Rectal smooth muscle tissue (tissue), 1 donor: ENCODE measurements at regions not wholly inside any gene's neighbourhood (a gene's known extent, or its start where the extent isn't known, plus 50 kb on each side); places are given as distances from the start of the nearest gene placed in this dataset.

Experiments used
- H3K27ac ChIP-seq: one replicate; pipeline ENCODE4 v1.7.0; 2013; ENCODE audit warnings: low read depth, low read length, inconsistent platforms
- H3K27me3 ChIP-seq: one replicate; pipeline ENCODE4 v1.7.0; 2013; ENCODE audit warnings: low read length; ENCODE audit not compliant: control insufficient read depth, insufficient read depth
- H3K36me3 ChIP-seq: one replicate; pipeline ENCODE4 v1.7.0; 2013; ENCODE audit warnings: low read length; ENCODE audit not compliant: control insufficient read depth, insufficient read depth
- H3K4me1 ChIP-seq: one replicate; pipeline ENCODE4 v1.7.0; 2013; ENCODE audit warnings: low read length; ENCODE audit not compliant: control insufficient read depth, insufficient read depth
- H3K4me3 ChIP-seq: one replicate; pipeline ENCODE4 v1.7.0; 2013; ENCODE audit warnings: low read length
- H3K9ac ChIP-seq: one replicate; pipeline ENCODE4 v1.7.0; 2013; ENCODE audit warnings: low read length

DNA sequence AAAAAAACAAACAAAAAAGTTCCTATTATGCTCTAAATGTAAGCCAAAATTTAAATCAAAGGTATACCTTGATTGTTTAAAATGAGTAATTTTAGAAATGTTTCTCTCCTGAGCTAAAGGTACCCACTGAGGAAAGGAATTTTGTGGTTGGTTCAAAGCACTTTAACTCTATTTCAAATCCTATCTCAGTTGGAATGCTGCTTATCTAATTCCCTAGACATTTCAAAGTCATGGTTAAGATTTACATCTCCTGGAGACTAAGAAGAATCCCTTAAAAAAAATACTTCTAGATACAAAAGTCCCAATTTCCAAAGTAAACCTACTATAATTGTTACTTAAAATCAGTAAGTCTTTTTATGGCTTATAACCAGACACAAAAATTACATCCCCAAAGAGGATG, 830.7 kb downstream of the GRID1 start:
- Histone ChIP-seq H3K4me1 (no peaks in the 10 kb centered on the region), H3K27me3 (no peaks in the 10 kb centered on the region), H3K9ac (no peak overlapping the region)

DNA sequence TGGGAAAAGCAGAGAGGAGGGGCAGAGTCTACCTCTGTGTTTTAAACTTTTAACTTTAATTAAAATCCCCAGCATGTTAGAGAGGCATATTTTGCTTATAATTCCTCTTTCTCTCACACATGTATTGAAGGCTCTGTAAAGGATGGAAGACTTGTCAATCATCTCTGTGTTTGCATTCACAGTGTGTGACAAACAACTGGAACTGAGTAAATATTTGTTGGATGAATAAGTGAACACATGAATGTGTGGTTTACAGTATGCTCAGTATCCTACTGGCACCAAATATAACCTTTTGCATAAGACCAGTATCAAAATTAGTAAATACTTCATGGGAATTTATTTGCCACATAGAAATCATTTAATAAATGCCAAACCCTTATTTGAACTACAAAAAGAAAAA, 829.0 kb downstream of the GRID1 start:
- Histone ChIP-seq H3K27me3 (no peaks in the 10 kb centered on the region), H3K4me3 (no peak overlapping the region), H3K4me1 (no peaks in the 10 kb centered on the region), H3K9ac (no peak overlapping the region), H3K36me3 (no peaks in the 10 kb centered on the region), H3K27ac (no peak overlapping the region)

More for the DNA sequence above, 830.7 kb downstream of the GRID1 start:
- Histone ChIP-seq H3K4me3 (no peak overlapping the region), H3K36me3 (no peaks in the 10 kb centered on the region), H3K27ac (no peak overlapping the region)

DNA sequence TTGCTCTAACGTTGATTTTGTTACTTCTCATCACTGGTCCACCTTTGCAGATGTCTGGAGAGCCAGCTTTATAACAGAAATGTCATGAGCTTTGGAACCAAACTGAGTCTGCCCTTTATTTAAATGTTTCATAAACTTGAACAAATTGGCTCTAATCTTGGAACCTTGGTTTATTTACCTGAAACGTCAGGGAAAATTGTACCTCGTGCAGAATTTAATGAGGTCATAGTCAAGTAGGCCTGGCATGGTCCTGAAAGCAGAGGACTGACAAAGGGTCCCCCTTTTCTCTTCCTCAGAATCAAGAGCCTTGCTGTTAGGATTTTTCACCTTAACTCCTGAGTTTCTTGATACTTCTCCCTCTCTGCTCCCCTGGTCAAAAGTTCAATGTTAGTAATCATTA, 828.0 kb downstream of the GRID1 start:
- Histone ChIP-seq H3K9ac (no peak overlapping the region), H3K36me3 (no peaks in the 10 kb centered on the region), H3K4me3 (no peak overlapping the region), H3K27ac (no peak overlapping the region), H3K27me3 (no peaks in the 10 kb centered on the region), H3K4me1 (no peaks in the 10 kb centered on the region)

DNA sequence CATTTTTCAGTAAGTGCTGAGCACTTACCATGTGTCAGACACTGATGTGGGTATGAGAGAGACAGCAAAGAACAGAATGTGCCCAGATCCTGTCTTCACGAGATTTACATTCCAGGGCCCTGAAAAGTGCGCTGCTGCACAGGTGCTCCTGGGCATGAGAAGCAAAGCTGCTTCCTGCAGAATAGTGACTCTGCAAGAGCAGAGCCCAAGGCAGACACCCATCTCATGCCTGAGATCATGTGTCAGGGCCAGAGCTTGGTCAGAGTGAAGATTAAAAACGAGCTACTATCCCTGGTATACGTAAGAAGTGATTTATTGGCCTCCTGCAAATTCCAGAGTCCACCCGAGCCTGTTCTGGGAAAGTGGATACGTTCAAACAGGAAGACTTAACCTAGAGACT, 824.4 kb downstream of the GRID1 start:
- Histone ChIP-seq H3K4me1 (no peaks in the 10 kb centered on the region), H3K36me3 (no peaks in the 10 kb centered on the region), H3K9ac (no peak overlapping the region), H3K4me3 (no peak overlapping the region), H3K27ac (no peak overlapping the region), H3K27me3 (no peaks in the 10 kb centered on the region)

DNA sequence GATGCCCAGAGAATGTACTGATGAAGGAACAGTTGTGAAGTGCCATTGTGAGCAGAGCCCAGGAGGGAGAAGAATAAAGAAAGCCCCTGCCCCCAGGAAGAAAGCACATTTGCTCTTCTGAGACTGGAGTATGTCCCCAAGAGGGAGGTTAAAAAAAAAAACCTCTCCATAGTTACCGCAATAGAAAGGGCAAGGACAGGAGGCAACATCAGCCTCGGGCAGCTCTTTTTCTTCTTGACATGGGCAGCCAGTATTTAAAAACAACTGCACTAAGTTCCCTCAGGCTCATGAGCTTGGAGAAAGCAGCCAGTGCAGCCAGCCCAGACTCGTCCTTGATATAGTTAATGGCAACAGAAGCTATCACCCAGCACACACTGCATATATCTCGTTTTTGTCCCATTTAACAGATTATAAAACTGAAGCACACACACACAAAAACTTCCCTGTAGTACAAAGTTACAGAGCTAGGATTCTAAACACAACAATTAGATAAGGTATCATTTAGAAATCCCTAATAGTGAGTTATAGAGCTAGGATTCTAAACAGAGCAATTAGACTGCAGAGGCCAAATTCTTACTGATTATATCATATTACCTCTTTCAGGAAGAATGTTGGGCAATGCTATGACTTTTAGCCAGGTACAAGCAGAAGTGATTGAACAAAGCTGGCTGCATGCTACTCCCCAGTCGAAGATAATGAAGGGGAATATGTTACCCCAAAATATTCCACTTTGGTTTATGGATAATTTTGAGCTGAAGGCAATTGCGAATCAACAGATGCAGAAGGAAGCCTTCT, 823.5 kb downstream of the GRID1 start:
- Histone ChIP-seq H3K36me3 (no peaks in the 10 kb centered on the region), H3K9ac (no peak overlapping the region), H3K4me1 (no peaks in the 10 kb centered on the region), H3K27me3 (no peaks in the 10 kb centered on the region), H3K27ac (no peak overlapping the region), H3K4me3 (no peak overlapping the region)

DNA sequence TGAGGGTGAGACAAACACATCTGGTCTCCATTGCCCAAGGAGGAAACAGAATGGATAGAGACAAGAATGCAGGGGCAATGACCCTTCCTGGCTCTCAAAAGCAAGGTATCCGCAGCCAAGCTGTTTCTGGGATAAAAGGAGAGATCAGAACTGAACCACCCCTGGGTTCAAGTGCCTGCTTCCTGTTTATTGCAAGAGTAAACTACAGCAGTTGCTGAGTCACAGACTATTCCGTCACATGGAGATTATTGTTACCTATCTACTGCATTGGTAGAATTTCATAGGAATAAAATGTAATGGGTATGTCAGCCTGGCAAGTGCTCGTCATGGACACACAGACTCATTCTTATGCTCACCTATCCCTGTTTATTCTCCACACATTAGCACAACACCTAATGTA, 821.6 kb downstream of the GRID1 start:
- no peak overlapping the region for H3K9ac ChIP-seq
- no peaks in the 10 kb centered on the region for H3K4me1 ChIP-seq
- no peak overlapping the region for H3K27ac ChIP-seq
- H3K4me3 ChIP-seq, result no peak overlapping the region
- H3K27me3 ChIP-seq, result no peaks in the 10 kb centered on the region
- no peaks in the 10 kb centered on the region for H3K36me3 ChIP-seq

DNA sequence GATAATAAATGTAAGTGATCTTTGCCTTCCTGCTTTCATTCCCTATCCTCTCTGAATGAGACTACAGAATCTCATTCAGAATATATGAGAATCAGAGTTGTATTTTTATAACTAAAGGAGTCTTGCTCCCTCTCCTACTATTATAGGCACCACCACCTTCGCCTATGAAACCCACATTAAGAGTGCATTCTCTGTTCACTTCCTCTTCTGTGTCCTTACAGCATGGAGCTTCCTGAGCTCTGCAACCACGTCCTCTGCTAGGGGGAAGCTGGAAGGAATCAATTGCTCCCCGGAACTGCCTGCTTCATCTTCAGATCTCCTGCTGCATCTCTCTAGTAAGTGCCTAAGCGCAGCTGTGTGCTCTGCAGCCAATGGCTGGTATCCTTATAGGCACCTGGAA, 820.7 kb downstream of the GRID1 start:
- Histone ChIP-seq H3K4me1 (no peaks in the 10 kb centered on the region), H3K36me3 (no peaks in the 10 kb centered on the region), H3K4me3 (no peak overlapping the region), H3K27me3 (no peaks in the 10 kb centered on the region), H3K27ac (no peak overlapping the region), H3K9ac (no peak overlapping the region)

DNA sequence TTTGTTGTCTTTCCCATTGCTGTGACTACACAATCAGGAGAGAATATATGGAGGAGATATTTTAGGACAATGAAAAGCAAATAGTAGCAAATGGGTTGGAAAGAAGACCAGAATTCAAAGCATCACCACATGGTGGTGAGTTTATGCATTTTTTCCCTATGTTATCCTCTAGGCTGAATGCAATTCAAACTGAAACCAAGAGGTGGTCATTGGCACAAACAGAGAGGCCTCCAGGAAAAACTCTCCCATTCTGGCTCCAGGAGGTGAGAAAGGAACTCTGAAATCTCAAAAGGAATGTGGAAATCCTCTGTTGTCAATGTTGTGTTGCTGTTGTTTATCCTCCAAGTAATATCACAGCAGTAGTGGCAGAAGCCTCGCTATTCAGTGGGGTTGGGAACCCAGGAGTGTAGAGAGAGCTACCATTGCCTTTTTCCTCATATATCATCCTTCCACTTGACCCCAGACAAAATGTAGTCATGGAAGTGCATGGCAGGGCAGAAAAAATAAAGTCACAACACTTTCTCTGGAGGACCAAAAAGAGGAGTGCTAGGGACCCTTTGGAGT, 819.1 kb downstream of the GRID1 start:
- H3K4me1 ChIP-seq, result no peaks in the 10 kb centered on the region
- no peak overlapping the region for H3K27ac ChIP-seq
- H3K27me3 ChIP-seq, result no peaks in the 10 kb centered on the region
- no peak overlapping the region for H3K9ac ChIP-seq
- H3K36me3 ChIP-seq, result no peaks in the 10 kb centered on the region
- no peak overlapping the region for H3K4me3 ChIP-seq

DNA sequence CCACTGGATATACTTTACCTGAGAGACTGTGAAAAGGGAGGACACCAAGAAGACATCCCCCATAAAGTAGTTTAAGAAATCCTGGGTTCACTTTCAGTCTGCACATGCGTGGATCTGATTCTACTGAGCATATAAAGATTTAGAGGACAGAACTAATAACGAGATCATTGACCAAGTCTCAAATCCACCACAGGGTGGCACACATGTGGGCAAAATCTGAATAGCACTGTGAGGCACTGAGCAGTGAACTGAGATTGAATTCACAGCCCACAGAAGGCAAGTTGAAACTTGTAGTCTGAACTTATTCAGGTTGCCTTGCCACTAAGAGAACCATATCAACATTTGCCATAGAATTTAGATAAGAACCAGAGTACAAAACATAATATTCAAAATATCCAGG, 818.6 kb downstream of the GRID1 start:
- Histone ChIP-seq H3K27ac (no peak overlapping the region), H3K27me3 (no peaks in the 10 kb centered on the region), H3K4me1 (no peaks in the 10 kb centered on the region), H3K4me3 (no peak overlapping the region), H3K9ac (no peak overlapping the region), H3K36me3 (no peaks in the 10 kb centered on the region)
